ENCODE measurements at regions not wholly inside any gene's neighbourhood (a gene's known extent, or its start where the extent isn't known, plus 50 kb on each side); places are given as distances from the start of the nearest gene placed in this dataset.

GRCh38 chr12:130104571-130105106, 57.6 kb upstream of the FZD10 start:
- DNase-seq: no peak

GRCh38 chr12:130109062-130109945, 53.0 kb upstream of the FZD10 start:
- DNase-seq: no peak

DNA sequence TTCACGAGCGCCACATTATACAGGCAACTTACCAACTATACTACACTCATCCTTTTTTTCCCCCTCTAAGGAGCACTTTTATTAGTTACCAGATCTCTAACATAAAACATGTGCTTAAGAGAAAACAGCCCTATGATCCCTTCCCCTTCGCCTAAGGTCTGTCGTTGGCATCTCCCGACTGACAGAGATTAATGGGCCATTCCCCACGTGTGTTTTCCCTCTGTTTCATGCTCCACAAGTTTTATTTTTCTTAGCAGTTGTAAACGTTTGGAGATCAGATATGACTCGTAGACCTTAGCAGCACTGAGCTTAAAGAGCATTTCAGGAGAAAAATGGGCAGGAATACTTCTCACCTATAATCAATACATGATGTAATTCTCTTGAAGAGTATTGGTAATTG, 51.4 kb upstream of the FZD10 start:
- no peak for DNase-seq

DNA sequence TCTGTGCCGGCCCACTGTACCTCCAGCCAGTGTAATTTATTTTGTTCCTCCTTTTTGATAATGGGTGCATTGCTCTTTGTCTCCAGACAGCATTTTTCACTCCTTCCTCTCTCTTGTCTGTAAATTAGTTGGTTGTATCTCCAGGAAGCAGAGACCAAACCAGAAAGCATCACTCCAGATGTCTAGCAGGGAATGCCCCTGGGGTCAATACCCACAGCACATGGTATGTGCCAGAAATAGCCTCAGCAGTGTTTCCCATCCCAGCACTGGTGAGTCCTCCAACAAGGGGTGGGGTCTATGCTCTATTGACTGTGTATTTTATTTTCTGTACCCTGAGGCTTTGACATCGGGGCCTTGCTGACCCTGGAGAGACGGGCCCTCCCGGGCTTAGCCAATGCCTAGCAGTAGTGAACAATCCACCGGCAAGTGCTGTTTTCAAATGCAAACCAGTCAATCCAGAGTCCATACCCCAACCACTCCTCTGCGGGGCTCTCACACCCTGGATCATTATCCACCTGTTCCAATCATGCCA, 50.2 kb upstream of the FZD10 start:
- no peak for DNase-seq

All from activated CD4-positive, alpha-beta T cell treated with anti-CD3 and anti-CD28 coated beads for 48 hours (primary cell).